ENCODE measurements at regions not wholly inside any gene's neighbourhood (a gene's known extent, or its start where the extent isn't known, plus 50 kb on each side); places are given as distances from the start of the nearest gene placed in this dataset.
"Not testable (repeated sequence)": the region's sequence is repeated elsewhere in the genome, so short reads cannot be mapped to it uniquely, and the experiment has no call there.

DNA sequence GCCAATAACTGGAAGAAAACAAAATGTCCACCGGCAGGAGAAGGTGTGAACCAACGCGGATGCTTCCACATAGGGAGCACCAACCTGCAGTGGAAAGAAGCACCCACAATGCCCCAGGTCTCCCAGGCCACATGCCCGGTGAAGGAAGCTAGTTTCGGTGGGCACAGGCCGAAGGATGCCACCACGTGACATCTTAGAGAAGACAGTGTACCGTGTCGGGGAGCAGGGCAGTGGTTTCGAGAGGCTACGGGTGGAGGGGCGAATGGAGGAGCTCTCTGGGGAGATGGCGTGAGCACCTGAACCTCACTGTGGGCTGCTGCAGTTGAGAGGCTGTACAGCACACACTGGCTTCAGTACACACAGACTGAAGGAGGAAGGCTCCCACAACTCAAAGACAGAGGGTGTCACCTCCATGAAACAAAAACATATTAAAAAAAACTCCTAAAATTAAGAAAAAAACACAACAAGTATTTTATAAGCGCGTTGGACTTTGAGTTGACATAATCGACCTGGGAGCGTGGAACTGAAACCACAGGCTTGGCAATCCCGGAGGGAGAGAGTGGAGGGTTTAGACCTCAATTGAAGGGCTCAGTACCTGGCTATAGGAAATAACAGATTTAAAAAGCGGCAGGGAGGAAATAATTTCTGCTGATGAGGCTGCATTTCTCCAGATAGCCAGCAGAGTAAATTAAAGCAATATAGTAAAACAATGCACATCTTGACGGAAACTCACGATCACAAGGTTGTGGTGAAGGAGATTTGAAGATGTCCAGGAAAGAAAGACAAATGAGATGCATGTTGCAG, 160.1 kb downstream of the RTP5 start:
- DNase-seq (ENCODE audit: low spot score) = no peak

DNA sequence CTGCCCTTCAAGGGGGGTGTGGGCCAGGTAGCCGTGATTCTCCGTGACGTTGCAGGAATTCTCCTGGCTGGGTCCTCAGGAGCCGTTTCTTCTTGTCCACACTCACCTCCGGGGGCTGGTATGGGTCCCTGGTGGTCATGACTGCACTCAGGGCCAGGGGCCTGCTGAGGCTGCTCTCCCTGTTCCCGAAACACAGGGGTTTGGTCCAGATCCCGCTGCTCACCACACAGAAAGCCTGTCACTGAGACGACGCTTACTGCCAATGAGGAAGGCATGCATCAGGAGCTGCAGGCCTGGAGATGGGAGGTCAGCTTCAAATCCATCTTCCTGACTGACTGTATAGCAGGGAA, 160.7 kb downstream of the RTP5 start:
- DNase-seq (ENCODE audit: low spot score) = no peak

DNA sequence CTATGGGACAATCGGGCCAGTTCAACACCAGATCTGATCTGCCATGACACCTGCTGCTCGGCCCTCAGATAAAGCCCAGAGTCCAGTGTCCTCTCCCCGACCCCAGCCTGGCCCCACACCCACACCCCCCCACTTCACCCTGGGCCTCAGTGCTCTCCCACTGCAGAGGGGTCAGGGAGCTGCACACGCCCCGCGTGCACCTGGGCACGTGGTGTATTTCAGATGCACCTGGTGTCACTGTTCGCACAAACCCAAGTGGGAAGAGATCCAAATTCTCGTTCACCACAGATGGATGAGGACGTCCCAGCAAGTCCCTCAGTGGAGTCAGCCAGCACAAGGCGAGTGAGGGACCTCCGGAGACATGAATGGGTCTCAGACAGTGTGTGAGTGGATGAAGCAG, 161.3 kb downstream of the RTP5 start:
- DNase-seq (ENCODE audit: low spot score) = no peak

DNA sequence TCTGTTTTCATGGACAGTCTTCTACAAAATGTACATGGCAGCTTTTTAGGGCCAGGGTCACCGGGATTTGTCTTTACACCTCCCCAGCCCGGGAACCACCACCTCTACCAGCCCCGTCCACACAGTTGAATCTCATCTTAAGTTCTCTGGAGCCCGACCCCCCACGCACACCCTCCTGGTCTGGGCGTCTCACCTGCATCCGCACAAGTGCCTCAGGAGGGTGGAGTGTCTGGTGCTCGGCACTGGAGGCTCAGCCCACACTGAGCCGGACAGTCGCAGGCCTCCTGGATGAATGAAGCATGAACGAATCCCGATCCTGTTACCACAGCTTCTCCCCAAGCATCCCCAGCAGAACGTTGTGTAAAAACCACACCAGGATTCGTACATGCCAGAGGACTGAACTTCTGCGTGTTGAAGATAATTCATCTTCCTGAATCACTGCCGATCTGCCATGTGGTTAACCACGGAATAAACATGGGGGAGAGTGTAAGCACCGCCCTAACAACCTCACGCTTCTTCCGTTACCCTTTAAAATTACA, 162.0 kb downstream of the RTP5 start:
- DNase-seq (ENCODE audit: low spot score) = no peak

DNA sequence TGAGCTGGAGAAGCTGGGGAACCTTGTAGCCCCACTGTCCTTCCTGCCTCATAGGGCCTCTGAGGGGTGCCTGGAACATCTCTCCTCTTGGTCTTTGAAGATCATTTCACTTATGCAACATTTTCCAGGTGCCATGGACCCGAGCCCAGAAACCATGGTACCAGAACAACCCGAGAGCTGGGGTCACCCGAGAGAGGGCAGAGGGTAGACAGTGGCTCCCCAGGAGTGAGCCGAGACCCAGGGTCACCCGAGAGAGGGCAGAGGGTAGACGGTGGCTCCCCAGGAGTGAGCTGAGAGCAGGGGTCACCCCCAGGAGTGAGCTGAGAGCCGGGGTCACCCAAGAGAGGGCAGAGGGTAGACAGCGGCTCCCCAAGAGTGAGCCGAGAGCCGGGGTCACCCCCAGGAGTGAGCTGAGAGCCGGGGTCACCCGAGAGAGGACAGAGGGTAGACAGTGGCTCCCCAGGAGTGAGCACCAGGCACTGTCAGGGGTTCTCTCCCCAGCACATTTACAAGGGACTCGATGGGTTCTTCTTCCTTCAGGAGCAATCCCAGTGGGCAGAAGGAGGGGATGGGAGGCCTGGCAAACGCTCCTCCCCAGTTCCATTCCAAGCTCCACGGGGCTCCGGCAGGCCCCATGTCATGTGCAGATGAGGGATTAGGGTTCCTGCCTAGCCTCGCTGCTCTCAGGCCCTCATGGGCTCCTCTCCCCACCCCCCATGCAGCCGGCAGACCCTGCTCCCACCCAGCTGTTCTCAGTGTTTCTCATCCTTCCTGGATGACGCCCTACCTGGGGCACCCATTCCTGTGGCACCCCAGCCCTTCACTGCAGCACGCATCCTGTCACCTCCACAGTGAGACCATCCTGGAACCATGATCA, 163.5 kb downstream of the RTP5 start:
- no peak for DNase-seq (ENCODE audit: low spot score)

DNA sequence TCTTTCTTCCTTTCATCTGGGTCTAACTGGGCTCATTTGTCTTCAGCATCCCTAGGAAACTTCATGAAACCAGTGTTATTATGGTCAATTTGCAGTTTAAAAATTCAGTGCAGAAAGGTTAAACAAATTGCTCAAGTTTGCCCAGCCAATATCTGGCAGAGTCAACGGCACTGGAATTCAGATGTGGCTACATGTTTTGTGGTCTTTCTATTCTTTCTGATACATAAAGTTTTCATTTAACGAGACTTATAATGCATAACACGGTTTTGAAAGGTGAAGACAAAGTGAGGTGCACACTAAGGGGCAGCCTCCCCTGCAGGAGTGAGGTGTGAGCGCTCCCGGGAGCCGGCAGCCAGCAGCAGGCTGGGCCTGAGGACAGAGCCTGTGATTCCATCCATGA, 164.6 kb downstream of the RTP5 start:
- no peak for DNase-seq (ENCODE audit: low spot score)

DNA sequence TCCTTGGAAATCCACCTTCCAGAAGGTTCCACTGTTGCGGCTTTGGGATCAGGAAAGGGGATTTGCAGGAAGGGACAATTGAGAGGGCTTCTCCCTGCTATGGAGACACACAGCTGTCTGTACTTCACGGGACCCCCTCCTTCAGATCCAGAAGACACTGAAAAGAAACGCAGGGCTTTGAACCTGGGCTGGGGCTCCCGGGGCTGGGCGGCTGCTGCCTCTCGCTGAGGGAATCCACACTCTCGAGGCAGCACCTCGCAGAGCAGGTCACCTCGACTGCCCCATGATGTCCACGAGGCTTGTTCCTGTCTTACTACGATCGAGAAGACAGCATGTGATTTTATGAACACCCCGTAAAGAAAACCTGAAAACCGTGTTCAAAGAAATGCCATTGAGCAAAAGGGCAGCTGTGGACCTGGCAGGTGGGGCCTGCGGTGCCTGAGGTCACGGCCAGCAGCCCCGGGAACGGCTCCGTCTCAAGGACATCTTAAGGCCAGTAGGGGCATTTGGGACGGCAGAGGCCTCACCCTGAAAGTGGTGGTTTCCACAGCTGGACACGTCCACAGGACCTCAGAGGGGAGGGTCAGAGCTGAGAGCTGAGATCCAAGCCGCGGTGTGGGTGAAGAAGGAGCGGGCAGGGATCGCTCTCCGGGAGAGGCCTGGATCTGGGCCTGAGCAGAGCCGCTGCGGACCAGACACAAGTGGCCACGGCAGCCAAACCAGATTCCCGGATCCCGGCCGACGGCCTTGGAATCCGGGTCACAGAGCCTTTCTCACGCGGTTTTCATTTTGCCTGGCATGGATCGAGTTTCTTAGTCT, 165.7 kb downstream of the RTP5 start:
- DNase-seq (ENCODE audit: low spot score) = no peak

DNA sequence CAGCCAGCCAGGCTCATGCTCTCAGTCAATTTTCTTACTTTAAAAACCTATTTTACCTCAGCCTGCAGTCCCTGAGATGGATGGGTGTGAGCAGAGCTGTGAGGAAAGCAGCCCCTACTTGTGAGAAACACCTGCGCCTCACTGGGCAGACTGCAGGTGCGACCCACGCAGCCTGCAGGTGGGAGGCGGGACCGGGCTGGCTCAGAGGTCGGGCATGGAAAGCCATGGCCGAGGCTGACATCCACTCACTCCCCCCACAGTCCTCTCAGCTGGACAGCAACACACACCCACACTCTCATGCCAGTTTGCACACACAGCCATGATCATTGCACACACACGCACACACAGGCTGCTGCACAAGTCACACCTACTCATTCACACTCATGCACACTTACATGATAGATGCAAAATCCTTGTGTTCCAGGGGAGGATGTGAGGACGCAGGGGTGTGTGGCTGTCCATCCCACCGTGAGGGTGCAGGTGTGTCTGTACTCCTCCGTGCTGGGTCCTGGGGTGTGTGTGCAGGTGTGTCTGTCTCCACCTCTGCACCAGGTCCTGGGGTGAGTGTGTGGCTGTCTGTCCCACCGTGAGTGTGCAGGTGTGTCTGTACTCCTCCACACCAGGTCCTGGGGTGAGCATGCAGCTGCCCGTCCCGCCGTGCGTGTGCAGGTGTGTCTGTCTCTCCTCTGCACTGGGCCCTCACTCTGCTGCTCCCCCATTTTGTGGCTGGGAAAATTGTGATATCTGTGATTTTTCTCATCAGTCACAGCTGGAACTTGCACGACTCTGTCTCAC, 166.5 kb downstream of the RTP5 start:
- no peak for DNase-seq (ENCODE audit: low spot score)

DNA sequence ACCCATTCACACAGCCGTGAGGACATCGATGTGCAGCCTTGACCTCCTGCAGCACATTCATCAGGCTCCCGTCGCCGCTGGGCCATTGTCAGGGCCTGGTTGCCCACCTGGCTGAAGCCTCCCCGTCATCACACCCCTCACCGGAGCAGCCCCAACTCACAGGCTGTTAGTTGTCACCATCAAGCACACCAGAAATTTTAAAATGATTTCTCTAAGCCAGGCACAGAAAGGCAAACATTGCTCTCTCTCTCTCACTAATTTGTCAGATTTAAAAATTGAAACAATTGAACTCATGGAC, 167.1 kb downstream of the RTP5 start:
- DNase-seq (ENCODE audit: low spot score) = no peak

DNA sequence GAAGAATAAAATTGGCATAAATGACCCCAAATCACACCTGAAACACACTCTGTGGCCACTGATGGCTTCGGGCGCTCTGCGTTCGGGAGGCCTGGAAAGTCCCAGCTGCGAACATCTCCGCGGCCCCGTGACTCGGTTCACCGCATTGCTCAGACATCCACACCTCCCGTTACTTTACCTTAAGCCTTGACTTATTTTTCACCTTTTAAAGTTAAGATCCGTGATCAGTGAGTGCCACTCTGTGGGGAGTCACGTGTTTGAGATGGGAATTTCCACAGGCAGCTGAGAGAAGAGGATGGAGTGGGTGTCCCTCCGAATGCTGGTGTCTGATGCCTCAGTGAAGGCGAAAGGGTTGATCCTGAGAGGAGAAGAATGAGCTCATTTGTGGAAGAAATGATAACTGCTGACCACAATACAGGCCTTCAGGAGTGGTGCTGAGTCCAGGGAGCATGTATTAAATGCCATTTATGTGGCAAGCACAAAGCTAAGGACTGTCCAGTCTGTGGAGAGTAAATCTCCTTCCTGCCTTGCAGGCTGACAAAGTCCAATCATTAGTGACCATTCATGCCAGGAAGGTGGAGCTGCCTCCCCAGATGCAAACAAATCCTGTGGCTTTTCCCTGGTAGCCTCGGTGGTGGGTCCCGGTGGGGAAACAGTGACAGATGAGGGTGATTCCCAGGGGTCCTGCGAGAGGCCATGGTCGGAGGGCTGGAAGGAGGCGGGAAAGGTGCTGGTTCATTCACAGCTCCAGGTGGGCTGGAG, 168.8 kb downstream of the RTP5 start:
- DNase-seq (ENCODE audit: low spot score) = no peak

DNA sequence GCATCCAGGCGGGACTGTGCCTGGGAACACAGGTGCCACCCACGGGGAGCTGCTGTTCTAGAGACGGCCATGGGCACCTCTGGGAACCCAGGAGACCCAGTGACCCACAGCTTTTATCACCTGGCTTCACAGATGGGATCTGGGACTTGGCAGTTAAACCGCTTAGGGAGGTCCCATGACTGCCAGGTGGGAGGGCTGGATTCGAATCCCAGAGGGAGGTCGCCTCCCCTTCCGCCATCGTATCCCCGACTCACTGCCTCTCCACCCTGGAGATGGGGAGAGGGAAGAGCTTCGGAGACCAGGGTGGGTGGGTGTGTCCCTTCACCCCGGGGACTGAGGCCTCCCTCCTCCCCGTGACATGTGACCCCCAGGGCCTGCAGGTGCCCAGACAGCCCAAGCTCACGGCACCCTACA, 169.4 kb downstream of the RTP5 start:
- DNase-seq (ENCODE audit: low spot score) = no peak

DNA sequence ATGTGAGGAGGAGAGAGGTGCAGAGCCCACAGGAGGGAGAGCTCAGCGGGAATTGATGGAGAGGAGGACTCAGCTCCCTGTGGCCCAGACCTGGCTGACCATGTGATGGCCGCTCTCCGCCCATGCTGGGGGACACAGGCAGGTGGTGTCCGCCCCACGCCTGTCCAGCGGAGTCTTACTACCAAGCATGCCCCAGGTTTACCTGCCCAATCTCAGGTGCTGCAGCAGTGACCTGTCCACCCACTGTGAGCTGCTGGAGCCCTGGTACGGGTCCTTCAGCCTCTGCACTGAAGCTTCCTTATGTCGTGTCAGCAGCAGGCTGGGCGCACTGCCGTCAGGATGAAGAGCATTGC, 170.8 kb downstream of the RTP5 start:
- DNase-seq (ENCODE audit: low spot score) = no peak

DNA sequence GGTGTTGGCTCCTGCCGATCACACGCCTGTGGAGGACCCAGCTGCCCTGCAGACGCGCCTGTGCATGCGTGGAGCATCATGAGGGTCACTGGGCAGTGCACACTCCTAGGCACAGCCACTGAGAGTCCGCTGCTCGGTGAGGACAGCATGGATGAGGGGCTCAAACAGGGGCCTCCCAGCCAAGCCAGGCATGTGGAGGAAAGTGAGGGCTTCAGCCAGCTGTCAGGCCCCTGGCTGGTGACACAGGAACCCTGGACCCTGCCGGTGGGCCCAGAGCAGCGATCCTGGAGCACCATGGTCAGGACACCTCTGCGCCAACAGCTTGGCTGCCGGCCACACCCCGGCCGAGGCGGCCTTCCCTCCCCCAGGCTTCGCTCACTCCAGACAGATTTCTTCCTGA, 171.2 kb downstream of the RTP5 start:
- DNase-seq (ENCODE audit: low spot score) = no peak

DNA sequence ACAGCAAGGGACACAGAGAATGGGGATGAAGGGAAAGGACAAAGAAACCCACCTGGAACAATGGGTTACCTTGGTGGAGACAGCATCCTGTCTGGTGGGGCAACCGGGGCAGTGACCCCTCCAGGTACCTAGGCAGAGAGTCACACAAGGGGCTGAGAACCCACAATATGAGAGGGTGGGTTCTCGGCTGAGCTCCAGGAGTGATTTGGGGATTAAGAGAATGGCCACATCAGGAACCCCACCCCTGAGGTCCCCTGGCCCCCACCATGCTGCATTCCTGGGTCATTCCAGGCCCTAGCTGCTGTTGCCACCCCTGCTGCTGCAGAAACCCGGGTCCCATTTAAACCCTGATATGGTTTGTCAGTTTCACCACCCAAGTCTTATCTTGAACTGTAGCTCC, 172.3 kb downstream of the RTP5 start:
- DNase-seq (ENCODE audit: low spot score) = no peak

DNA sequence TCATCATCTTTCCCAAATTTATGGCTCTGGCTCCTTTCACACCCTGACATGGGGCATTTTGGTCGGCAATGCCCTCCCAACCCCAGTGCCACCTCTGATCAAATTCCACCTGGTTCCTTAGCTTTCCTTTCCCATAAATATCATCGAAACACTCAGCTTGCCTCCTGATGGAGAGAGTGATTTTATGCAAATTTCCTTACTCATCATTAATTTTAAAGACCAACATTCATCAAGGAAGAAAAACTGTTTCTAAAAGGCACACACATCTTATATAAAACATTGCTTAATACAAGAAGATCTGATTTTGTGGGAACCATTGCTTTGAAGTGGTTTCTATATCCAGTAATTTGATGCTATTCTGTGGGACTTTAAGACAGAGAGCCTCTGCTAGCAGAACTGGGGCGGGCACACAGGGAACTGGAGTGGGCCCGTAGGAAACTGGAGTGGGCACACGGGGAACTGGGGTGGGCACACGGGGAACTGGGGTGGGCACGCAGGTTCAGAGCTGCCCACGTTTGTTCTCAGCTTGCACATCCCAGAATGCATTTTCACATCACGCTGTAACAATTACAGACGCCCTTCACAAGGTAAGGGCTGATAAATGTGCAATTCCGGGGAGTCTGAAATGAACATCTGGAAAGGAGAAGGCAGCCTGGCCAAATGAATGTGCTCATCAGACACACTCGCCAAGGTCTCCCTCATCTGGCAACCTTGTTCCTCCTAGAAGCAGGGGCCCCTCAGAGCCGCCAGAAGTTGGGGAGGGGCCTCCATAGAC, 174.2 kb downstream of the RTP5 start:
- no peak for DNase-seq (ENCODE audit: low spot score)

DNA sequence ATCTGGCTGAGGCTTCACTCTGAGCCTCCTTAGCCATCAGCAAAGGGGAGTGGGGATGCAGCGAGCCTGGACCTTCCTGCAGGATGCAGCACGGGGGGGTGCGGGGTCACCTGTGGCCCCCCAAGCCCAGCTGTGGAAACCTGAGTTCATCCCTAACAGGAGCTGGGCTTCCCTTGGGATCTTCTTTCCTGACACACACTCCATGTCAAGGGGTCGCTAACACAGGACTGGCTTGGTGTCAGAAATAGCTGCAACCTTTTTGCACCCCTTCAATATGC, 174.7 kb downstream of the RTP5 start:
- DNase-seq (ENCODE audit: low spot score) = no peak

DNA sequence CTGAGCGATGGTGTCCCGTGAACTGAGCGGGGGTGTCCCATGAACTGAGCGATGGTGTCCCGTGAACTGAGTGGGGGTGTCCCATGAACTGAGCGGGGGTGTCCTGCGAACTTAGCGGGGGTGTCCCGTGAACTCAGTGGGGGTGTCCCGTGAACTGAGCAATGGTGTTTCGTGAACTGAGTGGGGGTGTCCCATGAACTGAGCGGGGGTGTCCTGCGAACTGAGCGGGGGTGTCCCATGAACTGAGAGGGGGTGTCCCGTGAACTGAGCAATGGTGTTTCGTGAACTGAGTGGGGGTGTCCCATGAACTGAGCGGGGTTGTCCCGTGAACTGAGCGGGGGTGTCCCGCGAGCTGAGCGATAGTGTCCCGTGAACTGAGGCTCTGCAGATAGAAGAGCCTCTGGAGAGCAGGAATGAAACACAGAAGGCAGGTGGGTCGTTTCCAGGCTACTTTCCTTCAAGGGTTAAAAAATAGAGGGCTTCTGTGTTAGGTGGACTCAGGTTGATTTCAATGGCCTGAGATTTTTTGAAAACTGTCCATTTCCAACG, 176.1 kb downstream of the RTP5 start:
- not testable (repeated sequence) for DNase-seq (ENCODE audit: low spot score)

DNA sequence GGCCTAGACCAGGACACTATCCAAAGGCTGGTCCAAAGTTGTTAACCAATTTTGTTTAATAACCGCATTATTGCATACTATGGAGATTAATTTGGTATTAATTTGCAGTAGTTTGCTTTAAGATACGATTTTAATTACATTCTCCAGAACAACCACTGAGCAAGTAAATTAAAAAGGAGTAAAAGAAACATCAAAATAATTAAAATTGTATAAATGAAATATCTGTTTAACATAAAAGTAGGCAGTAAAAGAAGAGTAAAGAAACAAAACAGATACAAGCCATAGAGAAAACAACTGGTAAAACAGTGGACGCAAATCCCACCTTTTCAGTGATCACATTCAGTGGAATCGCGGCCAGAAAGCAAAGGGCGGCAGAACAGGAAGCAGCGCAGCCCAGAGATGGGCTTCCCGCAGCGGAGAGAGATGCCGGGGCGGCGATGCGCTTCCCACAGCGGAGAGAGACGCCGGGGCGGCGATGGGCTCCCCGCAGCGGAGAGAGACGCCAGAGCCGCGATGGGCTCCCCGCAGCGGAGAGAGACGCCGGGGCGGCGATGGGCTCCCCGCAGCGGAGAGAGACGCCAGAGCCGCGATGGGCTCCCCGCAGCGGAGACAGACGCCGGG, 176.8 kb downstream of the RTP5 start:
- no peak for DNase-seq (ENCODE audit: low spot score)

DNA sequence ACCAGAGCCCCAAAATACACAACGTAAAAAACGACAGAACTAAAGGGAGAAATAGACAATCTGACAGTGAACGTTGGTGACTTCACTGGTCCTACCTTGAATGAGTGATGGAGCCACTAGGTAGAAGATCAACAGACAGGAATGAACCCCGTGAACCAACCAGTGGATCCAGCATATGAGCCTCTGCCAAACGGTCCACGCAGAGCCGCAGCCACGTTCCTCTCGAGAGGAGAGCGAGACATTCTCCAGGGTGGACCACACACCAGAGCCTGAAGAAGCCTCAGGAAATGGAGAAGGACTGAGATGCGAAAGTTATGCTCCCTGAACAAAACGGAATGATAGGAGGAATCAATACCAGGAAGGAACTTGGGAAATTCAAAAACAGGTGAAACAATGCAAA, 178.4 kb downstream of the RTP5 start:
- DNase-seq (ENCODE audit: low spot score) = no peak

DNA sequence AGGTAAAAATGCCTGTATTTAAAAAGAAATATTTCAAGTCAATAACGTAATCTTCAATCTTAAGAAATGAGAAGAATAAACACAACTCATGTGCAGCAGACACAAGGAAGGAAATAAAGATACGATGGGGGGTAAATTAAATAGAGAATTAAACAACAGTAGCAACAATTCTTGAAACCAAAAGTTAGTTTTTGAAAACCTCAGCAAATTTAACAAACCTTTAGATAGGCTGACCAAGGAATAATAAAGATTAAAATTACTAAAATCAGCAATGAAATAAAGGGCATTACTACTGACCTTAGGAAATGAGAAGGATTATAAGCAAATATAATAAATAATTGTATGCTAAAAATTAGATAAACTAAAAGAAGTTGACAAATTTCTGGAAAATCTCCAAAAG, 178.9 kb downstream of the RTP5 start:
- no peak for DNase-seq (ENCODE audit: low spot score)
